ENCODE measurements at regions not wholly inside any gene's neighbourhood (a gene's known extent, or its start where the extent isn't known, plus 50 kb on each side); places are given as distances from the start of the nearest gene placed in this dataset.

- TF ChIP-seq, protein P1, sequence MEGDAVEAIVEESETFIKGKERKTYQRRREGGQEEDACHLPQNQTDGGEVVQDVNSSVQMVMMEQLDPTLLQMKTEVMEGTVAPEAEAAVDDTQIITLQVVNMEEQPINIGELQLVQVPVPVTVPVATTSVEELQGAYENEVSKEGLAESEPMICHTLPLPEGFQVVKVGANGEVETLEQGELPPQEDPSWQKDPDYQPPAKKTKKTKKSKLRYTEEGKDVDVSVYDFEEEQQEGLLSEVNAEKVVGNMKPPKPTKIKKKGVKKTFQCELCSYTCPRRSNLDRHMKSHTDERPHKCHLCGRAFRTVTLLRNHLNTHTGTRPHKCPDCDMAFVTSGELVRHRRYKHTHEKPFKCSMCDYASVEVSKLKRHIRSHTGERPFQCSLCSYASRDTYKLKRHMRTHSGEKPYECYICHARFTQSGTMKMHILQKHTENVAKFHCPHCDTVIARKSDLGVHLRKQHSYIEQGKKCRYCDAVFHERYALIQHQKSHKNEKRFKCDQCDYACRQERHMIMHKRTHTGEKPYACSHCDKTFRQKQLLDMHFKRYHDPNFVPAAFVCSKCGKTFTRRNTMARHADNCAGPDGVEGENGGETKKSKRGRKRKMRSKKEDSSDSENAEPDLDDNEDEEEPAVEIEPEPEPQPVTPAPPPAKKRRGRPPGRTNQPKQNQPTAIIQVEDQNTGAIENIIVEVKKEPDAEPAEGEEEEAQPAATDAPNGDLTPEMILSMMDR (IDR thresholded peaks at IDR 0.05), result no peak
- TF ChIP-seq POLR2A (IDR thresholded peaks at IDR 0.05) (no peak), POLR2AphosphoS5 (IDR thresholded peaks at IDR 0.05) (no peak)
Measured at GRCh38 chrX:36577006-36577405, 431.2 kb upstream of the FAM47C start.
